C4-2B (cell line): ENCODE measurements at regions not wholly inside any gene's neighbourhood (a gene's known extent, or its start where the extent isn't known, plus 50 kb on each side); places are given as distances from the start of the nearest gene placed in this dataset.

Source experiments
- CTCF ChIP-seq: fragments of 450-650 bp; conservative IDR thresholded peaks from 2 replicates; pipeline ENCODE4 v1.5.1; 2017; ENCODE audit warnings: mild to moderate bottlenecking
- ZFX ChIP-seq: fragments of 450-650 bp; IDR thresholded peaks from 2 replicates; pipeline ENCODE4 v1.6.1; 2017

GRCh38 chr3:31421314-31422048 is 111.2 kb upstream of the STT3B start:
- TF ChIP-seq CTCF (no peak), ZFX (no peak)
